ENCODE measurements at regions not wholly inside any gene's neighbourhood (a gene's known extent, or its start where the extent isn't known, plus 50 kb on each side); places are given as distances from the start of the nearest gene placed in this dataset.

DNA sequence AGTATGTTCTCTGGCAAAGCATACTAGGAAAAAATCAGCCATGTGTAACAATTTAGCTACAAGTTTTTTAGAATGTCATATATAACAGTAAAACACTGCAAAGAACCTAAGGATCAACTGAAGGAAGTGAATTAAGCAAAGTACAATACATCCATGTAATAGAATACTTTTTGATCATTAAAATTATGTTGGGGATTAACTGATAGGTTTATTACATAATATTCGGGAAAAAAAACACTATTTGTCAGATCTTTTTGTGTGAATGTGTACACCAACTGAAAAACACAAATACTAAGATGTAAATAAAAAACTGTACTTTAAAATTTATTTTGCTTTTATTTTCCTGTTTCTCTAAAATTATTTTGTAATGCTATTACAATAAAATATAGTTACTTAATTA is 185.5 kb upstream of the DYNLRB2 start:
- DNase-seq, result no peak

DNA sequence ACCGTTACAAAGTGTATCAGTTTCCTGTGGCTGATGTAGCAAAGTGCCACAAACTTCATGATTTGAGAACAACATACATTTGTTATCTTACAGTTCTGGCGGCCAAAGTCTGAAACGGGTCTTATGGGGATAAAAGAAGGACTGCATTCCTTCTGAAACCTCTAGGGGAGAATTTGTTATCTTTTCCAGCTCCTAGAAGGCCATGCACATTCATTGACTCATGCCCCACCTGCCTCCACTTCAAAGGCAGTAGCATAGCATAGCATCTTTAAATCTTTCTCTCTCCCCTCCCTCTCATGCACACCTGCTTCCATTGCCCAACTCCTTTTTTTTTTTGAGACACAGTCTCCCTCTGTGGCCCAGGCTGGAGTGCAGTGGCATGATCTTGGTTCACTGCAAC is 190.7 kb upstream of the DYNLRB2 start:
- no peak for DNase-seq

DNA sequence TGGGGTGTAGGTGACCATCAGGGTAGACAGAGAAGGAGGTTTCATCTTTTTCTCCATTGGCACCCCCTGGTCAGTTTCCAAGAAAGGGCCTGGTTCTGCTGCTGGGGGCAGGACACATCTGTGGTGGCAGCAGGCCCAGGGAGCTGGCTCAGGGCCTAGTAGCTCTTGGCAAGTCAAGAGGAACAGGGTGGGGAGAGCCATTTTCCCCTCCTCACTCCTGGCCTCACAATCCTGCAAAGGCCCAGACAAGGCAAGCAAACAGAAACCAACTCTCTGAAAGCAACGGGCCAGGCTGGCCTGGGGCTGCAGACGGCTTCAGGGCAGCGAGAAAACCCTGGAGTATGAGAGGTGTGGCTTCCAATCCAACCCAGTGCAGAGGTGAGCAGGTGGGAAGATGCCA is 192.9 kb upstream of the DYNLRB2 start:
- no peak for DNase-seq

DNA sequence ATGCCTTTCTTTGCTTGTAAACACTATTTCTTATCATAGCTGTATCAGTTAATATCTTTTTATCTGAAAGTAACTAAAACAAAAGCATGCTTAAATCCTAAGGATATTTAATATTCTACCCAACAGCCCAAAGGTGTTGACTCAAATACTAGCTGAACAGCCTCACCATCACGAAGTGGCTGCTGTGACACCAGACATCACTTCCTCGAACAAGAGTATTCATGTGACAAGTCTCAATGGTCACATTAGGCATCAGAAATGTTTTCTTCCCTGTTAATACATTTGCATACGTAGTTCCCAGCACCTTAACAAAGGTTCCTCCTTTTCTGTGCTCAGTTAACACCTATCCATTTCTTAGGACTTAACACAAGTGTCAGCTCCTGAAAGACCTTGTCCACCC is 193.8 kb upstream of the DYNLRB2 start:
- DNase-seq, result no peak

DNA sequence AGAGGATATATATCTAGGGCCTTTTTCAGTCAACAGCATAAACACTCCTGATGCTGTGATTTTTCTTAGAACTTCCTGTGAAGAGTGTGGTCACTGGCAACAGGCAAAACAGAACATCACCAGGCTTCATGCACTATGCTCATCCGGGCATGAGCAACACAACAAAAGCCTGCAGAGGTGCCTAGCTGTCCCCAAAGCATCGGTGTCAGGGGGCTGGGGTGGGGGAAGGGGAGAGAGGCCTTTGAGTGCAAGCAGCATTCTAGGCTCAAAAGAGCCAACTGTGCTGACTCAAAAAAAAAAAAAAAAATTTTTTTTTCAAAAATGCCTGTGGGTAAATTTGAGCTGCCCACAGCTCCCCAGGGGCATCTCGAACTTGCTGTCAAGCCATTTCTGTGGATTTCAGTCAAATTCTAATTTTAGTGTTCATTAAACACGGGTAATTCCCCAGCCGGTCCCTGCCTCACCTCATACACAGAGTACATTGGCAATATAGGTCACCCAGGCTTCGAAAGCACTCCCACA is 194.6 kb upstream of the DYNLRB2 start:
- DNase-seq, result no peak

DNA sequence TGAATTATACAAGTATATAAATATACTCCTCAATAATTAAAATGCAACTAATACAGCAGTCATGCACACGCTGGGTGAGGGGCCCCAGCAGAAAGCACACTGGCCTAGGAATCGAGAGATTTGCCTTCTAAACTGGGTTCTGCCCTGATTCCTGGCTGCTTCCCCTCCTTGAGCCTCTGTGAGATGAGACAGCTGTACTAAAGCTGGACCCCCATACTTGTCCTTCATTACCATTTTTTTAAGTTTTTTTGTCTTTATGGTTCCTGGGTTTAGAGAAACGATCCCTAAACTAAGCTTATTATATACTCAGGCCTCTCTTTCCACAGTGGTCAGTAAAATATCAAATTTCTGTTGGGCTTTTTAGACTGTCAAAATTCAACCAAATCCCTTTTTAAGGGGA is 195.1 kb upstream of the DYNLRB2 start:
- no peak for DNase-seq

DNA sequence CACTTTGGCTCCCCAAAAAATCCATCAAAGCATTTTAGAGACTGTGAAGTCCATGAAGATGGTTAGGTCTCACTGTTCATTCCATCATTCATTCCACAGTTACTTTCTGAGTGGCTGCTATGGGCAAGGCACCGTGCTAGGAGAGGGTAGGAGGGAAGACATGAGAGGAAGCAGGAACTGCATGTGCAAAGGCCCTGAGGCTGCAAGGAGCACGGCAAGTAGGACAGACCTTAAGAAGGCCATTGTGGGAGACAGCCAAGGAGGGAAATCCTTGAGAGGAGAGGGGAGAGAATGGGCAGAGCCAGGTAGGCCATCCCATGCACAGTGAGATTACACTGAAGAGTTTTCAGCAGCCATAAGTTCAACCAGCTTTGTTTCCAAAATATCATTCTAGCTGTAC is 196.2 kb upstream of the DYNLRB2 start:
- no peak for DNase-seq

DNA sequence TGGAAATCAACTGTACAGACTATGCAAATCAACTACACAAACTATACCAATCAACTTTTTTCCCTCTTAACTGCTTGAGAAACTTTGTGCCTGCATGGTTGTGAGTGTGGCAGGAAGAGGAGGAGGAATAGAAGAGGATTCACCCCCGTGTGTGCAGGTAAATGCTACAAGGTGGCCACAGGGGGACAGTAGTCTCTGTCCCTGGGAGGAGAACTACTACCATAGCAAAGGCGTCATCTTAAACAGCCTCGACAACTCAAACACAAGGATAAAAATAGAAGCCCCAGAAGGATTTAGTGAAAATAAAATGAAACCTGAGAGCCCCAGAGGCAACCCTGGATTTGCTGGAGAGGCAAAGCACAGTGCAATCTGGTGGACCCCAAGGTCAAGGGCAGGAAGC is 199.5 kb upstream of the DYNLRB2 start:
- no peak for DNase-seq

DNA sequence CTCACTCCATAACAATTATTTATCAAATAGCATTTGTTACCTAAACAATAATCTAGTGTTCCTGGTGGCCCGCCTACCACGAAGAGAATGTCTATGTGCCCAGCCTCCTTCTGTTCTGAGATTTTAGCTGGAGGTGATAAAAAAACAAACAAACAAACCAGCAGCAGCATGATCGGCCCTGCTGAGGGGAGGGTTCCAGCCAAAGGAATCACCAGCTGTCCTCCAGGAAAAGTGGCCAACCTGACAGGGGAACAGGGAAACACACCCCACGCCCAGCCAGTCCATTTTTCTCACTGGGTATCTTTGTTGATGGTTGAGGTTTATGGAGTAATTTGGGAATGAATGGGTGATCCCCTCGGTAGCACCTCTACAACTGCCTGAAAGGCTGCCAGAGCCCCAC is 203.0 kb upstream of the DYNLRB2 start:
- DNase-seq, result no peak

DNA sequence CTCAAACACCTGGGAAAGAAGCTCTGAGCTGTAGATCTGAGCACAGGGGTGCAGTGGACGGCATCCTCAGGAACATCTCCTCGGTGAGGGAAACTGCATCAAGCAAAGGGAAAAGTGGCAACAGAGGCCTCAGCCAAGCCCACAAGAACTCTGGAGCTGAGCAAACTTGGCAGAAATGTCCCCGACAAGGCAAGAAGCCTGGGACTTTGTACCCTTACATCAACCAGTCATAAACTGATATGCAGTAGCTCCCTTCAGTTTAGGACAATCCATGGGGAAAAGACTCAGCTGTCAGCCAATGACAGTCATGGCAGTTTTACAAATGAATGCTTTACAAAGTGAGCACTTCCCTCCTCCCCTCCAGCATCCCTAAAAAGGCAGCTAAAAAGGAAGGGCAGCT is 210.0 kb upstream of the DYNLRB2 start:
- DNase-seq, result no peak

DNA sequence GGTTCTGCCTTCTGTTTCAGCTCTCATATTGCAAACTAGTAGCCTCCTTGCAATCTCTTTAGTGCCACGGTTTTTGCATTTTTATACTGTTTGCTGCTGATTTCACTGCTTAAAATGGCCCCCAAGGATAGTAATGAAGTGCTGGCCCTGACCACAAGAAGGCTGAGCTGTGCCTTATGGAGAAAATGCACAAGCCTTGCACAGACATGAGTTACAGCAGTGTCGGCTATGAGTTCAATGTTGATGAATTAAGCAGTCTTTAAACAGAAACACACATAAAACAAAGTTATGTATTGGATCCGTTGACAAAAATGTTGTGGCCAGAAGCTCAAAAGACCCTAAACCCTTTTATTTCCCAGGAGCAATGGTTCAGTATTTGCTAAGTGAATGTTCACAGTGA is 210.6 kb upstream of the DYNLRB2 start:
- no peak for DNase-seq

DNA sequence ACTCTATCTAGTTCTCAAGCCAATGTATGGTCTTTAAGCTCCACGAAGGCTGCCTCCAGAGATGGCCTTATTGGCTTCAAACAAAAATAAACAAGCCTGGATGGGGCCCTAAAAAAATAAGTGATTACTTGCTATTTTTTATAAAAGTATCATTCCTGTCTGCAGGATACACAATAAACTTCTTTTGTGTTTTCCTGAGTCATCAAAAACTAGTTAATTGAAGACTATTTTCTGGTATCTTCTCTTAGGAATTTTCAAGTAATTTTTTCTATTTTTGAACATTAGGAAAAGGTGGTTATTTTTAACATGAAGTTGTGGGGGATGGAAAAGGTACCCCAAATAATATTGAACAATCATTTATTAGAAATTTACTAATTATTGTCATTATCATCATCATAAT is 213.1 kb upstream of the DYNLRB2 start:
- no peak for DNase-seq

DNA sequence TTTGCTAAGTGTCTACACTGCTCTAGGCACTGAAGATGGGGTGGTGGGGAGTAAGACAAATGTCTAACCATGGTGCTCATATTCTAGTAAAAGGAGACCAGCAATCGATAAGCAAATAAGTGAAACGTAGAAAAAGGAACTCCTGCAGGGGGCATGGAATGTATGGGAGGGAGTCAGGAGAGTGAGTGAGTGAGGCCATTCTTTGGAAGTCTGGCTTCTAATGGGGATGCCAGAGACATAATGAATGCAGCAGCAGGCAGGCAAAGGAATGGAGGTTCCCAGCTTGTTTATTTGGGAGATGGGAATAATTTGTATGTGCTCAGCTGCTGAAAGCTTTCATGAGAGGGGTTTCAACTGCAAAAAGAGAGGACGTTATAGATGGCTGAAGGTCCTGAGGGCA is 216.4 kb upstream of the DYNLRB2 start:
- DNase-seq, result no peak

DNA sequence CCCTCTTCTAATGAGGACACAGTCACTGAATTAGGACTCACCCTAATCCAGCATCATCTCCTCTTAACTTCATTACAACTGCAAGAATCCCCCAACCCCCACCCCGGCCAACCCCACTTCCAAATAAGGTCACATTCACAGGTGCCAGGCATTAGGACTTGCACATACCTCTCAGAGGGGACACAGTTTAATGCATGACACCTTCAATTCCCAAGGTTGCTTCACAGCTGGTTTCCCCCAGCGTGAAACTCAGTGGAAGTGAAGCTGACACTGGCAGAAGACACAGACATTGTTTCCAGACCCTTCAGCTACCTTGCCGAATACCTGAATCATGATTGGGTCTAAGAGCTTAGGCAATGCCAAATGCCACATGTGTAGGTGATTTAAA is 217.0 kb upstream of the DYNLRB2 start:
- DNase-seq, result no peak

DNA sequence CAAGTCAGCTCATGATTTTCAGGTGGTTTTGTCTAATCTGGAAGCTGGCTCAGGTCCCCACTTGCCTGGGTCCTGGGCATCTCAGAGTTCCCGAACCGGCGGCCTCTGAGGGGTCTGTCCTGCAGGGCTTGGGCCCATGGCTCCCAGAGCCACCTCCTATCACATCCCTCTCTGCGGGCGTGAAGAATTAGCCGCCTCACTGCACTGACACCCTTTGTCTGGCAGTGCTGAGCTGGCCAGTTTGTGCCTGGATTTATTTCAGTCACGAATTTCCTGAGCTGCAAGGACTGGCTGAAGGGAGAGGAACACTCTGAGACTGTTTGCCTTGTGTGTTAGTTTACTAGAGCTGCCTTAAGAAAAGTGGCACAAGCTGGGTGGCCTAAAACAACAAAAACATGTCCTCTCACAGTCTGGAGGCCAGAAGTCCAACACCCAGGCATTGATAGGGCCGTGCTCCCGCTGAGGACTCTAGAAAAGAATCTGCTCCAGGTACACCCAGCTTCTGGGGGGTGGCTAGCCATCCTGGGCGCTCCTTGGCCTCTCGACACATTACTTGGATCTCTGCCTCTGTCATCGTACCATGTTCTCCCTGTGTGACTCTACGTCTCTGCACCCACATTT is 217.5 kb upstream of the DYNLRB2 start:
- no peak for DNase-seq

DNA sequence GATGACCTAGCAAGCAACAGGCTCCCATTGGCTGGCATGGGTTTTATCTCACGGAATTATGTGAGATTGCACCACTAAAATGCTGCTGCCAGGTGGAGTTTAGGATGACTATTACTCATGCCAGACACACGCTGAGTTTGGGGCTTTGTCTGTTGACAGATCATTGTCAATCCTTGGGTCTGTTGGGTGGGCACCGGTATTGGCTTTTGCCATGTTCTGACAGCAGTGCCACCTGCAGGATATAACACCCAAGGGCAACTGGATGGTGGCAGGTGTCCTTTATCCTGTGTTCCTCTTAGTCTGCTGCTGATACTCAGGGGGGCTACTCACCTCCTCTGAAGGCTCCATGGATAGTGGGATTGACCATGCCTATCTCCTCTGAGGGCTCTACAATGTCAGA is 221.6 kb upstream of the DYNLRB2 start:
- DNase-seq, result no peak

DNA sequence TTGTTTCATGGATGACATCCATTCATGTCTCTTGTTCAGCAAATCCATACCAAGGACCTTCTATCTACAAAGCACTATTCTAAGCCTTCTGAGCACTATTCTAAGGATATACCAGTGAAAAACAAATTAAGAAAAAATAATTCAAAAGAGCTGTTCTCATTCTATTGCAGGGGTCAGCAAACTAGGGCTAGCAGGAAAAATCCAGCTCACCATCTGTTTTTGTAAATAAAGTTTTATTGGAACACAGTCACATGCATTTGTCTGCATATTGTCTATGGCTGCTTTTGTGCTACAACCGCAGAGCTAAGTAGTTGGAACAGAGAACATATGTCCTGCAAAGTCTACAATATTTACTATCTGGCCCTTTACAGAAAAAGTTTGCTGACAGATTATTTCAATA is 222.7 kb upstream of the DYNLRB2 start:
- DNase-seq, result no peak

DNA sequence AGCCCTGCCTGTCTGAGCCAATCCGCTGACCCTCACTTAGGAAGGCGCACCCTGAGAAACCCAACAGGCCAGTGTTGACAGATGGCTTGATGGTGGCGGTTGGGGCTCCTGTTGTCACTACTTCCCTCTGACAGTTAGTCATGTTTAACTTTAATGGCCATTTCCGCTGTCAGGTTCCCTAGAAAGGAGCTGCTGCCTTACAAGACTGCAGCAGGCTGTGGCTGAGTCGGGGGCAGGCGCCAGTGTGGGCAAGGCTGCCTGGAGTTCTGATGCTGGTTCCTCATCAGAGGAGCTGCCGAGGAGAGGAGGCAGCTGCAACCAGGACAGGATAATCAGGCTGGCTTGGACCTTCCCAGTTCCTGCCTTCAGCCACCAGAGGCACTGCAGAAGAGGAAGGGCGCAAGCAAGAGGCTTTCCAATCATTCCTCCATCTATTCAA is 223.2 kb upstream of the DYNLRB2 start:
- no peak for DNase-seq

DNA sequence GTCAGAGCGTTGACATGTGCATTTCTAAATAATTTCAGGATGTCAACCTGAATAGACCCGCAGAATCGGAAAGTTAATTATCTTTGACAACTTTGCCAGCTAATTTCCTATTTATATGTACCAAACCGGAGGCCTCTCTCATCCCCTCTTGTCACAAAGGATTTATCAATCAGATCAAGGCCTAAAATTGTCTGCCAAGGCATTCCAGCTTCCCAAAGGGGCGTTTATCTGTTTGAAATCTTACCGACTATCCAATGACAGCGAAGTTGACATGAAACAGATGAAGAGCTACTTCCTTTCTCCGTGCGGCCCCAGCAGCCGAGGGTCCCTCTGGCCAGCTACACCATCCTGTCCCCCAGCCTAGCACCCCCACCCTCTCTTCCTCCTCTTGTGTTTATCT is 223.7 kb upstream of the DYNLRB2 start:
- DNase-seq, result no peak

DNA sequence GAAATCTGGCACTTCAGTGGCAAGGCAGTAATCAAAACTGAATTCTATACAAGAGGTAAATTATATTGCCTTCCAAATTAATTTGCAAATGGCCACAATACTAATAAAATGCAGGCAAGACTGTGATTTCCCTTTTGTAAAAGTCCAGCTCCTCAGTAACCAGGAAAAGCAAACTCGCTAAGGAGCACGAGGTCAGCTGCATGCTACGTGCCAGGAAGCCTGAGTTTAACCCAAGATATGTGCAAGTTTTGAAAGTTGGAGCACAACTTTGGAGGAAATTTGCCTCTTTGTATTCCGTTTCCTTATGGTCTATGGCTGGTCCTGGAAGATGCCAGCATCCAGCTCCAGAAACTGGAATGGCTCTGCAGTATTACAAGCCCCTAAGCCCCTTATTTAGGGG is 226.8 kb upstream of the DYNLRB2 start:
- no peak for DNase-seq

DNA sequence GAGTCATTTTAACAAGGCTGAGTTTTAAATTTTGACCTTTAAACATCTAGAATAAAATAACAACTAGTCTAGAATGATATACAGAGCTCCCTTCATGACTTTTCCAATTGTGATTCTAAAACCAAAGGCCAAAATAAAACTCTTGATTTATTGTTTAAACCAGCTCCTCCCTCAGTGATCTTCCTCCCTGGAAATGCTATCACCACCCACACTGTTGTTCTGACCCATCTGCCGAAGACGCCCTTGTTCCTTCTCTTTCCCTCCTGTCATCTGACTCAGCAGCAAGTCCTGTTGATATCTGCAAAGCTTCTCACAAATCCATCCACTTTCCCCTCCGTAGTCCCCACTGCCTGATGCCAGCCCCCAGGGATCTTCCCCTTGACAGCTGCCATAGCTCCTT is 231.6 kb upstream of the DYNLRB2 start:
- DNase-seq, result no peak

DNA sequence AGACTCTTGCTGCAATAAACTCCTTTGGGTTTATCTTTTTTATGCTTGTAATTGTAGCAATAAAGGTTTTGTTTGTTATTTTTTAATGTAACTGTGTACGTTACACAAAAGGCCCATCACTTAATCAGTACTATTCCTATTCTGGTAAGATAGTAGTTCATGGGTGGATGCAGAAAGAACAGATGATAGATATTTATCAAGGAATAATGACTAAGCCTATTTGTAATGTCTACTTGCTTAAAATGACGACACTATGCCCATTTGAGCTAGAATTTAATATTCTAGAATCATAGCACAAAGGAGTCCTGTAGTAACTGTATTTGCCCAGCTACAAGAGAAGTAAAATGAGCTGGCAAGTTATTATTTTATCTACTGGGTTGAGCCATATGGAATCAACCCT is 235.4 kb upstream of the DYNLRB2 start:
- no peak for DNase-seq

DNA sequence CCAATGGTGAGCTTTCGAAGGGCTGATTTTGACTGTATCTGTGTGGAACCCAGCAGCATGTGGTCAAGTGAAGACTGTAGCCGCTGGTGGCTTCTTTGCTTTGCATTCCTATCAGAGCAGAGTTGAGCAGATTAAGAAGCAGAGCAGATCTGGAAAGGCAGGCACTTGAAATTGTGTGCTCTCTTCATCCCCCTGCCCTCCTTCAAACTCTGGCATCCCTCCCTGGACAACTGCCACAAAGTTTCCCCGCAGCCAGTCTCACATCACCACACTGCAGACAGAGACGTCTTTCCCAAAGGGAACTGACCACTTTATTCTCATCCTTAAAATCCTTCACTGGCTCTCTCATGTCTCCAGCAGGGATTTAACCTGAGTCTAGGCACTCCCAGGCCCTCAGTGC is 237.1 kb upstream of the DYNLRB2 start:
- no peak for DNase-seq

DNA sequence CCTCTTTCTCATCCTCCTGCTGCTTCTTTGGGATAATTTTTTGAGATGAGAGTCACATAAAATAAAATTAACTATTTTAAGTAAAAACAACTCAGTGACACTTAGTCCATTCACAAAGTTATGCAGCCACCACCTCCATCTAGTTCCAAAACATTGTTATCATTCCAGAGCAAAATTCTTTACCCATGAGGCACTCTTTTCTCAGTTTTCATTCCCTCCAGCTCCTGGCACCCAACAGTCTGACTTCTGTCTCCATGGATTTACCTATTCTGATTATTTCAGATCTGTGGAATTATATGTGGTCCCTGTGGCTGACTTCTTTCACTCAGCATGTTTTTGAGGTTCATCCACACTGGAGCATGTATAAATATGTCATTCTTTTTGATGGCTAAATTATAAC is 239.9 kb upstream of the DYNLRB2 start:
- DNase-seq, result no peak

DNA sequence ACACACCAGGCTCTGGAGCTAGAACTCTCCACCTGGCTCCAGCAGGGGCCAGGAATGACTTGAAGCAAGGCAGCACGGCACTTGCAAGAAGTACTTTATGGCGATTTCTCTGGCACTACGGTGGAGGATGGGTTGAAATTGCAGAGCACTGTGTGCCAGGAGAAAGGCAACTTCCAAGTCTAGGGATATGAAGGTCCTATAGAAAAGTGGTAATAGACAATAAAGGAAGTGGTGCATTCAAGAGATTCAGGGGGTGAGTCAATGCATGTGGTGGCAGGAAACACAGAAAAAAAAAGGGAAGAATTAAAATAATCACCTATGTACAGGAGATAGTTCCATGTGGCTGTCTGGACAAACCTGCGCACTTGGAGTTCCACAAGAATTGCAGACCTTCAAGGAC is 240.3 kb upstream of the DYNLRB2 start:
- no peak for DNase-seq

DNA sequence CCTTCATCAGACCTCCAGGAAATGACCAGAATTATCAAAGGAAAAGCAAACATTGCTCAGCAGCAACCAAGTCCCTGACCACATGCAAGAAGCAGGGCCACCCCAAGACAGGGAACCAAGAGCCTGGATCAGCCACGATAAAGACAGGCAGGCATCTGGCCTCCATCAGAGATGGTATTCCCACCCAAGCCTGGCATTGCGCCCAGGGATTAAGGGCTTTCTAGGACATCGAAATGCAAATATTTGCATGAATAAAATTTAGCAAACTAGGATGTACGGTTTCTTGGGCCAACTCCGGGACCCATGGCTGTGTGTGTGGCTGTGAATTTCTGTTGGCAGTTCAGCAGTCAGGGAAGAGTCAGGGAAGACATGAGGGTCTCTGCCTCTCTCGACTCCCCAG is 241.4 kb upstream of the DYNLRB2 start:
- DNase-seq, result peak; percentile 42
